K562 (cell line): ENCODE measurements at regions not wholly inside any gene's neighbourhood (a gene's known extent, or its start where the extent isn't known, plus 50 kb on each side); places are given as distances from the start of the nearest gene placed in this dataset.

Experiments
- ATAC-seq: fragments of 200-7000 bp; cut with Tn5 transposase; 3 replicates; pipeline ENCODE4 v1.9.1; 2020; ENCODE audit warnings: moderate library complexity
- BruUV-seq: library from RNA; stranded (reverse); fragments of 400-500 nt; replicated peaks from 2 replicates; lab custom pipeline; 2021; lab: Mats Ljungman, UMichigan
- CTCF ChIA-PET: fragments of 300-600 bp; formaldehyde crosslinking; extraction: SDS; loops from one replicate; lab custom pipeline; 2021; ENCODE audit warnings: low intra/inter-chr PET ratio; lab: Yijun Ruan, JAX
- POLR2A ChIA-PET: fragments of 300-600, 350-650 bp; sonication (Branson Sonifier 250); formaldehyde crosslinking; extraction: SDS; loops from one replicate; lab custom pipeline; 2021; ENCODE audit warnings: antibody characterized with exemption, inconsistent platforms; lab: Yijun Ruan, JAX
- DNase-seq, 4 experiments: peaks; one replicate each; pipeline versions ENCODE4 v3.0.0 to v3.0.0-alpha.2; 2011 to 2018; ENCODE audit warnings: low spot score in 3 of 4, mixed read lengths in 3 of 4; ENCODE audit errors: extremely low read depth in 1 of 4
- FAIRE-seq: peaks from 2 replicates; lab custom pipeline; 2011; peaks lifted over from hg19 to GRCh38; lab: Jason Lieb, UNC
- H2AFZ ChIP-seq: 2 replicates; pipeline ENCODE4 v1.6.0; 2011; ENCODE audit warnings: low read depth, low read length, control low read depth, inconsistent platforms
- H3K27ac ChIP-seq: fragments of 200-600 bp; 3 replicates; pipeline ENCODE4 v1.8.0; 2011; ENCODE audit warnings: low read depth, mild to moderate bottlenecking, control low read depth, inconsistent platforms, low read length, moderate library complexity, mixed read lengths; ENCODE audit errors: extremely low read depth
- H3K27me3 ChIP-seq, 2 experiments: fragments of 300-600 bp in 1 of 2; 2 replicates in 1 of 2; 3 replicates in 1 of 2; pipeline versions ENCODE4 v1.6.0 to v1.8.0; 2011; ENCODE audit warnings: inconsistent platforms in 2 of 2, low read length in 2 of 2, mild to moderate bottlenecking in 1 of 2, mixed read lengths in 1 of 2, moderate library complexity in 1 of 2; ENCODE audit not compliant: control insufficient read depth in 2 of 2, insufficient read depth in 2 of 2
- H3K36me3 ChIP-seq: fragments of 300-600 bp; 3 replicates; pipeline ENCODE4 v1.8.0; 2011; ENCODE audit warnings: mild to moderate bottlenecking, low read length, inconsistent platforms; ENCODE audit not compliant: control insufficient read depth, insufficient read depth
- H3K4me1 ChIP-seq, 2 experiments: fragments of 200-600 bp in 1 of 2; replicated peaks in 1 of 2; 2 replicates in 1 of 2; 3 replicates in 1 of 2; pipeline versions ENCODE4 v1.5.1 to v1.8.0; 2011; ENCODE audit warnings: inconsistent platforms in 2 of 2, low read length in 2 of 2, mild to moderate bottlenecking in 1 of 2, mixed read lengths in 1 of 2, moderate library complexity in 1 of 2; ENCODE audit not compliant: control insufficient read depth in 2 of 2, insufficient read depth in 2 of 2
- H3K4me2 ChIP-seq: 2 replicates; pipeline ENCODE4 v1.6.1; 2011; ENCODE audit warnings: low read length, control low read depth, inconsistent platforms, mixed read lengths; ENCODE audit not compliant: insufficient read depth
- H3K4me3 ChIP-seq: fragments of 200-600 bp; sonication (generic), shearing (Covaris generic); 2 replicates; pipeline ENCODE4 v1.5.1; 2016; ENCODE audit warnings: control low read depth, inconsistent platforms
- H3K79me2 ChIP-seq: fragments of 200-600 bp; 3 replicates; pipeline ENCODE4 v1.8.0; 2011; ENCODE audit warnings: low read length, inconsistent platforms; ENCODE audit not compliant: control insufficient read depth, insufficient read depth
- H3K9ac ChIP-seq, 2 experiments: 2 replicates each; pipeline versions ENCODE4 v1.6.0 to v1.6.1; 2011; ENCODE audit warnings: low read depth in 2 of 2, low read length in 2 of 2, control low read depth in 1 of 2, inconsistent platforms in 1 of 2, mild to moderate bottlenecking in 1 of 2, mixed read lengths in 1 of 2; ENCODE audit not compliant: insufficient read depth in 1 of 2
- H3K9me1 ChIP-seq: one replicate; pipeline ENCODE4 v1.6.0; 2011; ENCODE audit warnings: inconsistent platforms, mild to moderate bottlenecking, low read length, moderate library complexity; ENCODE audit not compliant: control insufficient read depth, insufficient read depth
- H3K9me3 ChIP-seq: replicated peaks from 2 replicates; pipeline ENCODE4 v1.5.1; 2011; ENCODE audit warnings: low read depth, low read length, inconsistent platforms; ENCODE audit not compliant: control insufficient read depth, insufficient read depth
- H4K20me1 ChIP-seq: replicated peaks from 2 replicates; pipeline ENCODE4 v1.6.1; 2011; ENCODE audit warnings: low read length, inconsistent platforms, mixed read lengths; ENCODE audit not compliant: control insufficient read depth, insufficient read depth
- BRCA1 ChIP-seq, 2 experiments: fragments of 450-650 bp in 1 of 2; sonication (generic) in 1 of 2; formaldehyde crosslinking in 1 of 2; IDR thresholded peaks; 2 replicates each; pipeline versions ENCODE4 v1.5.0 to v1.6.1; 2017 to 2020; ENCODE audit warnings: mild to moderate bottlenecking in 1 of 2, missing genetic modification reagents in 1 of 2
- FOS ChIP-seq: IDR thresholded peaks from 3 replicates; pipeline ENCODE4 v1.6.1; 2011; ENCODE audit not compliant: insufficient read length; ENCODE audit errors: extremely low read depth
- IFI16 ChIP-seq: fragments of 250-450 bp; sonication (Bioruptor Pico); IDR thresholded peaks from 2 replicates; pipeline ENCODE4 v2.1.2; 2022; ENCODE audit warnings: mild to moderate bottlenecking, inconsistent platforms
- NCOA4 ChIP-seq: fragments of 450-650 bp; IDR thresholded peaks from 2 replicates; pipeline ENCODE4 v1.6.1; 2018; ENCODE audit warnings: mild to moderate bottlenecking; ENCODE audit not compliant: partially characterized antibody
- NUFIP1 ChIP-seq: fragments of 450-650 bp; IDR thresholded peaks from 2 replicates; pipeline ENCODE4 v1.6.1; 2018; ENCODE audit not compliant: partially characterized antibody
- RB1 ChIP-seq: fragments of 450-650 bp; IDR thresholded peaks from 2 replicates; pipeline ENCODE4 v1.6.1; 2017; ENCODE audit warnings: low read depth, mild to moderate bottlenecking
- RFX5 ChIP-seq: IDR thresholded peaks from 2 replicates; pipeline ENCODE4 v1.6.1; 2011; ENCODE audit warnings: low read depth, mild to moderate bottlenecking, improper control_type of control experiment, low read length
- SMAD3 ChIP-seq: fragments of 450-650 bp; formaldehyde crosslinking; conservative IDR thresholded peaks from 2 replicates; pipeline ENCODE4 v1.4.0; 2020; ENCODE audit warnings: mild to moderate bottlenecking
- SREBF2 ChIP-seq: sonication (generic); formaldehyde crosslinking; IDR thresholded peaks from 2 replicates; pipeline ENCODE4 v1.4.0; 2020; ENCODE audit warnings: mild to moderate bottlenecking, missing genetic modification reagents
- TCF15 ChIP-seq: fragments of 250-450 bp; sonication (Bioruptor Pico); IDR thresholded peaks from 2 replicates; pipeline ENCODE4 v1.8.0; 2022; ENCODE audit warnings: moderate library complexity, mild to moderate bottlenecking, inconsistent platforms
- ZBTB49 ChIP-seq: sonication (generic); formaldehyde crosslinking; IDR thresholded peaks from 2 replicates; pipeline ENCODE4 v1.8.0; 2022; ENCODE audit warnings: missing genetic modification reagents, mild to moderate bottlenecking, borderline replicate concordance
- ZFP30 ChIP-seq: fragments of 250-450 bp; sonication (Bioruptor Pico); IDR thresholded peaks from 2 replicates; pipeline ENCODE4 v1.8.0; 2022; ENCODE audit warnings: moderate library complexity, mild to moderate bottlenecking, inconsistent platforms, borderline replicate concordance
- ZNF253 ChIP-seq: fragments of 250-450 bp; sonication (Bioruptor Pico); conservative IDR thresholded peaks from 2 replicates; pipeline ENCODE4 v1.6.1; 2021; ENCODE audit warnings: mild to moderate bottlenecking
- ZNF444 ChIP-seq: fragments of 250-450 bp; sonication (Bioruptor Pico); IDR thresholded peaks from 2 replicates; pipeline ENCODE4 v1.4.0; 2020; ENCODE audit warnings: mild to moderate bottlenecking, moderate library complexity
- ZNF511 ChIP-seq: sonication (generic); formaldehyde crosslinking; IDR thresholded peaks from 2 replicates; pipeline ENCODE4 v1.8.0; 2022; ENCODE audit warnings: mild to moderate bottlenecking, missing genetic modification reagents
- ZZZ3 ChIP-seq: fragments of 450-650 bp; IDR thresholded peaks from 2 replicates; pipeline ENCODE4 v1.6.1; 2016; ENCODE audit warnings: antibody characterized with exemption, mild to moderate bottlenecking, moderate library complexity
- WGBS: fragments of 100-300 bp; shearing (Covaris generic); methylation state at CpG from one replicate; pipeline ENCODE4 v1.1.6; 2016; ENCODE audit warnings: low coverage, mixed read lengths; ENCODE audit not compliant: insufficient coverage; ENCODE audit errors: missing lambda C conversion rate; 5-methylcytosine and 5-hydroxymethylcytosine counted together
- in situ Hi-C: fragments of 300-500 bp; cut with MboI; formaldehyde crosslinking; loops from 4 replicates; pipeline ENCODE4 v1.15.0; 2018; ENCODE audit warnings: inconsistent platforms, mixed read lengths
- intact Hi-C: fragments of 100-400 bp; cut with micrococcal nuclease; formaldehyde crosslinking; loops from 2 replicates; pipeline ENCODE4 v1.14.2; 2022

GRCh38 chr16:63695347-63695746 is 1426.5 kb downstream of the CDH11 start:
- no peaks in the 10 kb centered on the region for H3K79me2 ChIP-seq
- no peaks in the 10 kb centered on the region for H4K20me1 ChIP-seq
- ChIA-PET CTCF (no interaction called here), POLR2A (no interaction called here)
- BruUV-seq, result no TSS peak
- TF ChIP-seq IFI16 (CRISPR knock-in tag), result no peak
- TF ChIP-seq RFX5, result no peak
- no peak for TF ChIP-seq ZZZ3
- no peak for TF ChIP-seq ZFP30 (CRISPR knock-in tag)
- H3K27ac ChIP-seq, result no peak overlapping the region
- FAIRE-seq, result no peak
- no peak overlapping the region for H3K4me3 ChIP-seq
- intact Hi-C loops, result no loop called here
- DNase-seq, result no peak
- H3K4me1 ChIP-seq, result no peaks in the 10 kb centered on the region
- no peak overlapping the region for H3K9ac ChIP-seq
- no peaks in the 10 kb centered on the region for H3K9me1 ChIP-seq
- no peak for ATAC-seq
- no peaks in the 10 kb centered on the region for H3K36me3 ChIP-seq
- WGBS, result 0% methylated on average over 1 of the region's 1 CpG
- H3K4me2 ChIP-seq, result no peak overlapping the region
- H2AFZ ChIP-seq, result no peak overlapping the region
- in situ Hi-C loops, result no loop called here
- H3K27me3 ChIP-seq, result no peaks in the 10 kb centered on the region
- no peaks in the 10 kb centered on the region for H3K9me3 ChIP-seq

DNA sequence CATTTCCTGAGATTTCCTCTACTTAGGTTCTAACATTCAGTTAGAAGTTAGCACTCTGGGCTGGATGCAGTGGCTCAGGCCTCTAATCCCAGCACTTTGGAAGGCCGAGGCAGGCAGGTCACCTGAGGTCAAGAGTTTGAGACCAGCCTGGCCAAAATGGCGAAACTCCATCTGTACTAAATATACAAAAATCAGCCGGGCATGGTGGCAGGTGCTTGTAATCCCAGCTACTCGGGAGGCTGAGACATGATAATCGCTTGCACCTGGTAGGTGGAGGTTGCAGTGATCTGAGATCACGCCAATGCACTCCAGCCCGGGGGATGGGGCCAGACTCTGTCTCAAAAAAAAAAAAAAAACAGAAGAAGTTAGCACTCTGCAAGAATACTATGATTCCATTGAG is 1430.9 kb downstream of the CDH11 start:
- Histone ChIP-seq H4K20me1 (no peaks in the 10 kb centered on the region), H3K4me2 (no peak overlapping the region), H3K9ac (no peak overlapping the region), H3K36me3 (no peaks in the 10 kb centered on the region), H3K79me2 (no peaks in the 10 kb centered on the region), H3K9me3 (no peaks in the 10 kb centered on the region), H3K4me1 (no peaks in the 10 kb centered on the region), H3K4me3 (no peak overlapping the region), H3K27me3 (no peaks in the 10 kb centered on the region), H3K27ac (no peak overlapping the region), H2AFZ (no peak overlapping the region), H3K9me1 (no peaks in the 10 kb centered on the region)
- POLR2A ChIA-PET, result no interaction called here
- BruUV-seq, result no TSS peak
- ATAC-seq (no peak), DNase-seq (no peak), FAIRE-seq (no peak)
- 4% methylated on average over 7 of the region's 7 CpGs for WGBS
- in situ Hi-C loops, result no loop called here
- intact Hi-C loops, result no loop called here
- CTCF ChIA-PET, result no interaction called here
- TF ChIP-seq ZNF511 (CRISPR knock-in tag) (no peak), ZNF444 (no peak), SREBF2 (CRISPR knock-in tag) (no peak), NCOA4 (no peak), FOS (no peak), TCF15 (CRISPR knock-in tag) (no peak), SMAD3 (no peak), ZBTB49 (no peak), BRCA1 (IDR thresholded peaks at IDR 0.05) (no peak), BRCA1 (CRISPR knock-in tag; IDR thresholded peaks at IDR 0.05) (no peak), NUFIP1 (no peak), ZNF253 (CRISPR knock-in tag) (no peak), RB1 (no peak)
